Astrocyte (in vitro differentiated cells and primary cell): ENCODE measurements at regions not wholly inside any gene's neighbourhood (a gene's known extent, or its start where the extent isn't known, plus 50 kb on each side); places are given as distances from the start of the nearest gene placed in this dataset.

Source experiments
- DNase-seq: peaks from one replicate; pipeline ENCODE4 v3.0.0-alpha.2; 2010; ENCODE audit warnings: low read depth
- FAIRE-seq: peaks from 2 replicates; lab custom pipeline; 2011; peaks lifted over from hg19 to GRCh38; lab: Jason Lieb, UNC
- H2AFZ ChIP-seq: 2 replicates; pipeline ENCODE4 v1.6.0; 2012; ENCODE audit warnings: low read depth, low read length, inconsistent platforms
- H3K27ac ChIP-seq: 2 replicates; pipeline ENCODE4 v1.5.1; 2011; ENCODE audit warnings: low read depth, low read length, inconsistent platforms
- H3K27me3 ChIP-seq: 2 replicates; pipeline ENCODE4 v1.6.0; 2011; ENCODE audit warnings: low read length, inconsistent platforms; ENCODE audit not compliant: insufficient read depth
- H3K36me3 ChIP-seq: 2 replicates; pipeline ENCODE4 v1.5.1; 2011; ENCODE audit warnings: low read length, inconsistent platforms; ENCODE audit not compliant: insufficient read depth
- H3K4me1 ChIP-seq: 2 replicates; pipeline ENCODE4 v1.5.1; 2011; ENCODE audit warnings: low read length, inconsistent platforms; ENCODE audit not compliant: insufficient read depth
- H3K4me2 ChIP-seq: 2 replicates; pipeline ENCODE4 v1.6.0; 2012; ENCODE audit warnings: low read length, inconsistent platforms
- H3K4me3 ChIP-seq: 2 replicates; pipeline ENCODE4 v1.5.1; 2011; ENCODE audit warnings: low read depth, mild to moderate bottlenecking, low read length, inconsistent platforms; ENCODE audit not compliant: insufficient read depth
- H3K79me2 ChIP-seq: 2 replicates; pipeline ENCODE4 v1.6.0; 2012; ENCODE audit warnings: mild to moderate bottlenecking, low read length, inconsistent platforms; ENCODE audit not compliant: insufficient read depth
- H3K9ac ChIP-seq: 2 replicates; pipeline ENCODE4 v1.6.0; 2012; ENCODE audit warnings: mild to moderate bottlenecking, low read length, inconsistent platforms
- H3K9me3 ChIP-seq: 2 replicates; pipeline ENCODE4 v1.5.1; 2012; ENCODE audit warnings: low read depth, mild to moderate bottlenecking, low read length, inconsistent platforms; ENCODE audit not compliant: insufficient read depth
- H4K20me1 ChIP-seq: 2 replicates; pipeline ENCODE4 v1.6.0; 2012; ENCODE audit warnings: low read length, inconsistent platforms; ENCODE audit not compliant: insufficient read depth
- H3K27ac Mint-ChIP-seq: one replicate; pipeline ENCODE4 v1.8.0; 2021; ENCODE audit warnings: mild to moderate bottlenecking, mixed read lengths; ENCODE audit not compliant: unreplicated experiment
- H3K27me3 Mint-ChIP-seq: one replicate; pipeline ENCODE4 v1.8.0; 2021; ENCODE audit warnings: low read depth, mixed read lengths; ENCODE audit not compliant: unreplicated experiment
- H3K36me3 Mint-ChIP-seq: one replicate; pipeline ENCODE4 v1.8.0; 2021; ENCODE audit warnings: low read depth, mixed read lengths; ENCODE audit not compliant: unreplicated experiment
- H3K4me1 Mint-ChIP-seq: one replicate; pipeline ENCODE4 v1.8.0; 2021; ENCODE audit warnings: low read depth, mixed read lengths; ENCODE audit not compliant: unreplicated experiment
- H3K4me3 Mint-ChIP-seq: one replicate; pipeline ENCODE4 v1.8.0; 2021; ENCODE audit warnings: mild to moderate bottlenecking, moderate library complexity, mixed read lengths; ENCODE audit not compliant: unreplicated experiment
- H3K9me3 Mint-ChIP-seq: one replicate; pipeline ENCODE4 v1.8.0; 2021; ENCODE audit warnings: mild to moderate bottlenecking, mixed read lengths; ENCODE audit not compliant: unreplicated experiment
- CTCF ChIP-seq: IDR thresholded peaks from 2 replicates; pipeline ENCODE4 v1.5.1; 2011; ENCODE audit warnings: low read depth, mild to moderate bottlenecking, inconsistent platforms, low read length, moderate library complexity; ENCODE audit not compliant: insufficient read depth
- EZH2 ChIP-seq: IDR thresholded peaks from 2 replicates; pipeline ENCODE4 v1.6.1; 2012; ENCODE audit warnings: mild to moderate bottlenecking, low read length, inconsistent platforms; ENCODE audit not compliant: insufficient read depth

DNA sequence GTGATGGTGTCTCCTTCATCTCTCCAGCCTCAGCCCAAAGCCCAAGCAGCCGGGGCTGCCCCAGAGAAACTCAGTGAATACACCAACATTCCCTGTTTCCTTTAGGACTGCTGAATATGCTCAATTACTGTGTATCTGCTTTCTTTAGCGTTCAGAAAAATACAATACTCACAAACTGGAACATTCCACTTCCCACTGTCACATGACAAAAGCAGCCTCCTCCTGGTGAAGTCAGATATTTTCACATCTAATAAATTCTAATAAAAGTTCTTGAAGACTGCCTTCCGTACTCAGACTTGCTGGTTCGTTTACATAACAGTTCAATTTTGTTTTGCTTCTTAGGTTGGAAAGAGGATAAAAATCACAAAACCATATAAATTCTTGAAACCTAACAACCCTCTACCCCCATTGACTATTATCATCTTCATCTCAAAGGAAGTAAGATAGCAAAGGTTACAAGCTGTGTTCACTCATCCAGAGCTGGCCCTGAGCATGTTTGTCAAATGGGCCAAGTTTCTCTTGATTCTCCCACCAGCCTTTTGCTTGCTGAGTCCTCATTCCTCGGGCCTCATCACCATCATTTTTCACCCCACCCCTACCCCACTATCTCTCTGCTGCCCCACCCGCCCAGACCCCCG lies 190.8 kb upstream of the HNRNPA3 start:
- no peaks in the 10 kb centered on the region for H3K4me1 ChIP-seq
- no peak overlapping the region for H3K4me3 ChIP-seq
- no peak overlapping the region for H3K27ac Mint-ChIP-seq
- H4K20me1 ChIP-seq: no peaks in the 10 kb centered on the region
- DNase-seq (no peak), FAIRE-seq (no peak)
- no peaks in the 10 kb centered on the region for H3K4me1 Mint-ChIP-seq
- peaks cover 4% of the 10 kb centered on the region for H3K27me3 Mint-ChIP-seq
- TF ChIP-seq CTCF (no peak), EZH2 (no peak)
- no peaks in the 10 kb centered on the region for H3K9me3 Mint-ChIP-seq
- H3K4me3 Mint-ChIP-seq: no peak overlapping the region
- no peak overlapping the region for H3K27ac ChIP-seq
- H3K9me3 ChIP-seq: no peaks in the 10 kb centered on the region
- H3K4me2 ChIP-seq: no peak overlapping the region
- H3K27me3 ChIP-seq: no peaks in the 10 kb centered on the region
- peaks cover 4% of the 10 kb centered on the region for H3K36me3 Mint-ChIP-seq
- H3K36me3 ChIP-seq: no peaks in the 10 kb centered on the region
- H2AFZ ChIP-seq: no peak overlapping the region
- no peaks in the 10 kb centered on the region for H3K79me2 ChIP-seq
- no peak overlapping the region for H3K9ac ChIP-seq

DNA sequence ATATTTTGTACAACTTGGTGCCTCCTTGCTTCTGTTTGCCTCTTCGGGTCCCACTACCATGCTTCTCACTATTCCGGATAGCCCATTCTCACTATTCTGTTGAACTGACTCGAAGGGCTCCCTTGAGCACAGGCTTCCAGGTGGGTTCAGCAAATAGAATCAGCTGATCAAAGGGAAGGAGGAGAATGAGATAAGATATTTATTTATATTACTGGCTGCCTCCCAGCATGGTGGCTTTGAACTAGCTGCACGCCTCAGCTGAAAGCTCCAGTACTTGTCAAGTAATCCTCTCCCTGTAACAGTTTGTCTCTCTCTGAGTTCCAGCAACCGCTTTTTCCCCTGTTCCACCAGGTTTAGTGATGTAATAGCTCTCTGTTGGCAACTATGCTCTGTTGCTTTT lies 187.8 kb upstream of the HNRNPA3 start:
- peaks cover 4% of the 10 kb centered on the region for H3K27me3 Mint-ChIP-seq
- Histone ChIP-seq H3K36me3 (no peaks in the 10 kb centered on the region), H3K27me3 (no peaks in the 10 kb centered on the region)

More for the DNA sequence above, 187.8 kb upstream of the HNRNPA3 start:
- H3K4me1 Mint-ChIP-seq: no peaks in the 10 kb centered on the region
- no peak overlapping the region for H2AFZ ChIP-seq
- H3K9me3 ChIP-seq: no peaks in the 10 kb centered on the region
- no peaks in the 10 kb centered on the region for H4K20me1 ChIP-seq
- no peak overlapping the region for H3K9ac ChIP-seq
- no peak overlapping the region for H3K4me2 ChIP-seq
- no peak overlapping the region for H3K4me3 Mint-ChIP-seq
- no peaks in the 10 kb centered on the region for H3K4me1 ChIP-seq
- H3K9me3 Mint-ChIP-seq: no peaks in the 10 kb centered on the region
- no peak overlapping the region for H3K27ac ChIP-seq
- peaks cover 4% of the 10 kb centered on the region for H3K36me3 Mint-ChIP-seq
- TF ChIP-seq CTCF: no peak
- no peak for TF ChIP-seq EZH2
- DNase-seq (no peak), FAIRE-seq (no peak)
- H3K79me2 ChIP-seq: no peaks in the 10 kb centered on the region
- H3K4me3 ChIP-seq: no peak overlapping the region
- H3K27ac Mint-ChIP-seq: no peak overlapping the region
